HepG2 (cell line): ENCODE measurements at regions not wholly inside any gene's neighbourhood (a gene's known extent, or its start where the extent isn't known, plus 50 kb on each side); places are given as distances from the start of the nearest gene placed in this dataset.

ENCODE experiments used
- ATAC-seq: fragments of 200-7000 bp; cut with Tn5 transposase; 3 replicates; pipeline ENCODE4 v1.9.1; 2020; ENCODE audit warnings: mild to moderate bottlenecking, moderate library complexity
- BruUV-seq: library from RNA; stranded (reverse); fragments of 400-500 nt; replicated peaks from 2 replicates; lab custom pipeline; 2021; lab: Mats Ljungman, UMichigan
- CTCF ChIA-PET: fragments of 300-600 bp; formaldehyde crosslinking; extraction: SDS; loops from one replicate; lab custom pipeline; 2021; ENCODE audit warnings: low total read pairs, inconsistent platforms, low intra/inter-chr PET ratio; lab: Yijun Ruan, JAX
- POLR2A ChIA-PET: fragments of 350-600 bp; sonication (Branson Sonifier 250); formaldehyde crosslinking; loops from one replicate; lab custom pipeline; 2020; ENCODE audit warnings: antibody characterized with exemption, inconsistent platforms; lab: Yijun Ruan, JAX
- DNase-seq: peaks from one replicate; pipeline ENCODE4 v3.0.0-alpha.2; 2015; ENCODE audit warnings: low spot score
- FAIRE-seq: peaks from 3 replicates; lab custom pipeline; 2011; peaks lifted over from hg19 to GRCh38; lab: Jason Lieb, UNC
- H2AFZ ChIP-seq: one replicate; pipeline ENCODE4 v1.6.1; 2011; ENCODE audit warnings: low read length, inconsistent platforms
- H3K27ac ChIP-seq: fragments of 300-600 bp; 3 replicates; pipeline ENCODE4 v1.8.0; 2011; ENCODE audit warnings: mixed run types, mild to moderate bottlenecking, mixed read lengths, low read length, inconsistent platforms; ENCODE audit not compliant: insufficient read depth; ENCODE audit errors: extremely low read length
- H3K27me3 ChIP-seq, 2 experiments: fragments of 200-600 bp in 1 of 2; 2 replicates in 1 of 2; 3 replicates in 1 of 2; pipeline versions ENCODE4 v1.6.0 to v1.8.0; 2011; ENCODE audit warnings: low read length in 2 of 2, mild to moderate bottlenecking in 2 of 2, moderate library complexity in 2 of 2, inconsistent platforms in 1 of 2; ENCODE audit not compliant: insufficient read depth in 2 of 2, control insufficient read depth in 1 of 2
- H3K36me3 ChIP-seq, 2 experiments: fragments of 200-600 bp in 1 of 2; replicated peaks in 1 of 2; 2 replicates in 1 of 2; 3 replicates in 1 of 2; pipeline versions ENCODE4 v1.5.1 to v1.8.0; 2011; ENCODE audit warnings: low read length in 2 of 2, inconsistent platforms in 1 of 2; ENCODE audit not compliant: insufficient read depth in 2 of 2, control insufficient read depth in 1 of 2
- H3K4me1 ChIP-seq: 2 replicates; pipeline ENCODE4 v1.5.1; 2012; ENCODE audit warnings: low read length, inconsistent platforms; ENCODE audit not compliant: insufficient read depth
- H3K4me2 ChIP-seq: 2 replicates; pipeline ENCODE4 v1.6.0; 2011; ENCODE audit warnings: low read depth, low read length, inconsistent platforms
- H3K4me3 ChIP-seq, 3 experiments: fragments of 200-600 bp in 1 of 3; sonication (generic), shearing (Covaris generic) in 1 of 3; replicated peaks in 1 of 3; 2 replicates each; pipeline ENCODE4 v1.5.1; 2011 to 2016; ENCODE audit warnings: low read length in 3 of 3, inconsistent platforms in 2 of 3, low read depth in 2 of 3, mild to moderate bottlenecking in 2 of 3, control low read depth in 1 of 3, mixed read lengths in 1 of 3; ENCODE audit not compliant: insufficient read depth in 1 of 3
- H3K79me2 ChIP-seq: one replicate; pipeline ENCODE4 v1.6.1; 2011; ENCODE audit warnings: low read length, inconsistent platforms; ENCODE audit not compliant: insufficient read depth
- H3K9ac ChIP-seq: 2 replicates; pipeline ENCODE4 v1.6.0; 2011; ENCODE audit warnings: mild to moderate bottlenecking, low read depth, low read length, inconsistent platforms; ENCODE audit not compliant: insufficient read depth
- H3K9me3 ChIP-seq: 2 replicates; pipeline ENCODE4 v1.5.1; 2012; ENCODE audit warnings: mild to moderate bottlenecking, low read length
- H4K20me1 ChIP-seq: 2 replicates; pipeline ENCODE4 v1.6.0; 2011; ENCODE audit warnings: inconsistent platforms, mild to moderate bottlenecking, low read length, moderate library complexity; ENCODE audit not compliant: insufficient read depth
- HIC2 ChIP-seq: sonication (generic); formaldehyde crosslinking; IDR thresholded peaks from 2 replicates; pipeline ENCODE4 v1.9.0; 2022; ENCODE audit warnings: low read depth, missing genetic modification reagents
- SALL2 ChIP-seq: sonication (generic); formaldehyde crosslinking; IDR thresholded peaks from 2 replicates; pipeline ENCODE4 v1.8.1; 2023; ENCODE audit warnings: mild to moderate bottlenecking, missing genetic modification reagents, inconsistent platforms
- ZBTB2 ChIP-seq: sonication (generic); formaldehyde crosslinking; IDR thresholded peaks from 2 replicates; pipeline ENCODE4 v1.8.0; 2022; ENCODE audit warnings: low read depth, missing genetic modification reagents
- ZNF766 ChIP-seq: sonication (generic); formaldehyde crosslinking; IDR thresholded peaks from 2 replicates; pipeline ENCODE4 v1.5.0; 2020; ENCODE audit warnings: missing genetic modification reagents, borderline replicate concordance
- WGBS: methylation state at CpG from one replicate; pipeline ENCODE4 v1.1.6; 2017; ENCODE audit warnings: low lambda C conversion rate; 5-methylcytosine and 5-hydroxymethylcytosine counted together
- in situ Hi-C: cut with HindIII; loops from 2 replicates; pipeline ENCODE4 v1.10.0; 2017; ENCODE audit warnings: low pct_unique_long_range_greater_than_20kb; ENCODE audit not compliant: extremely low pct_ligation_motif_present
- intact Hi-C: fragments of 100-400 bp; cut with micrococcal nuclease; formaldehyde crosslinking; loops from one replicate; pipeline ENCODE4 v1.10.0; 2022; ENCODE audit not compliant: unreplicated experiment
- TF ChIP-seq, protein P1 (sequence below): sonication (generic); formaldehyde crosslinking; IDR thresholded peaks from 2 replicates; pipeline ENCODE4 v1.5.0; 2020; ENCODE audit warnings: missing genetic modification reagents

DNA sequence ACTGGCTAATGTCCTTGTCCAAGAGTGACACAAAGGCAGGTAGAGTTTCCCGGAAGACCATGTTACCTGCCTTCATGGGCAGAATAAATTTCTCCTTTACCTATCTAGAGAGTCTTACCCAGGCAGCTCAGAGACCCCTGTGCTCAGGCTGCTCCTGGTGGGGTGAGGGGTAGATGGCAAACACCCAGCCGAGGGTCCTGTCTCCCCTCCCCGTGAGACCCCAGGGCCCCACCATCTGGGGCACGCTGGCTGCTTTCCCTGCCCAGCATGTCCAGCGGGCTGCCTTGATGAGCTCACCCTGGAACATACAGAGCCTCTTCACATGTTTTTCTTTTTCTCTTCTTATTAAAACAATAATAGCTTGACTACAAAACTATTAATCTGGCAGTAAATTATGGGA, 116.5 kb downstream of the EDN3 start (continued):
- TF ChIP-seq, protein P1, sequence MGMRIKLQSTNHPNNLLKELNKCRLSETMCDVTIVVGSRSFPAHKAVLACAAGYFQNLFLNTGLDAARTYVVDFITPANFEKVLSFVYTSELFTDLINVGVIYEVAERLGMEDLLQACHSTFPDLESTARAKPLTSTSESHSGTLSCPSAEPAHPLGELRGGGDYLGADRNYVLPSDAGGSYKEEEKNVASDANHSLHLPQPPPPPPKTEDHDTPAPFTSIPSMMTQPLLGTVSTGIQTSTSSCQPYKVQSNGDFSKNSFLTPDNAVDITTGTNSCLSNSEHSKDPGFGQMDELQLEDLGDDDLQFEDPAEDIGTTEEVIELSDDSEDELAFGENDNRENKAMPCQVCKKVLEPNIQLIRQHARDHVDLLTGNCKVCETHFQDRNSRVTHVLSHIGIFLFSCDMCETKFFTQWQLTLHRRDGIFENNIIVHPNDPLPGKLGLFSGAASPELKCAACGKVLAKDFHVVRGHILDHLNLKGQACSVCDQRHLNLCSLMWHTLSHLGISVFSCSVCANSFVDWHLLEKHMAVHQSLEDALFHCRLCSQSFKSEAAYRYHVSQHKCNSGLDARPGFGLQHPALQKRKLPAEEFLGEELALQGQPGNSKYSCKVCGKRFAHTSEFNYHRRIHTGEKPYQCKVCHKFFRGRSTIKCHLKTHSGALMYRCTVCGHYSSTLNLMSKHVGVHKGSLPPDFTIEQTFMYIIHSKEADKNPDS = no peak
- TF ChIP-seq ZBTB2 (CRISPR knock-in tag) = no peak

DNA sequence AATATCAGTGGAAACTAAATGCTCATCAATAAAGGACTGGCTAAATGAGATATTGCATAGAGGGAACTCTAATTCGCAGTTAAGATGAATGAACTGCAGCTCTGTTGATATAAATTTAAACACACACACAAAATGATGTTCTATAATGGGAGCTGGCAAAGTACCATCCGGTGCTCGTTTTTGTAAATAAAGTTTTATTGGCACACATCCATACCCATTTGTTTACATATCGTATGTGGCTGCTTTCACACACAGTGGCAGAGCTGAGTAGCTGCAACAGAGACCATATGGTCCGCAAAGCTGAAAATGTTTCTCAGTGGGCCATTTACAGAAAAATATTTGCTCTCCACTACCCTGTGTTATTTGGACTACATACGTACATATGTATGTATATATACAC, 120.7 kb downstream of the EDN3 start:
- POLR2A ChIA-PET = no interaction called here
- BruUV-seq = no TSS peak
- Histone ChIP-seq H3K79me2 (no peaks in the 10 kb centered on the region), H3K4me1 (no peaks in the 10 kb centered on the region), H4K20me1 (no peaks in the 10 kb centered on the region; the same call in 1 of the 2 replicates), H3K27ac (no peak overlapping the region), H3K9me3 (no peaks in the 10 kb centered on the region), H3K9ac (no peak overlapping the region), H3K36me3 (no peaks in the 10 kb centered on the region), H3K27me3 (peaks cover 16 to 63% of the 10 kb centered on the region in 2 experiments; a peak in 4 of 5 replicates), H2AFZ (no peak overlapping the region), H3K4me3 (no peak overlapping the region), H3K4me2 (no peak overlapping the region)
- intact Hi-C loops = no loop called here
- no peak for TF ChIP-seq SALL2 (CRISPR knock-in tag)
- no peak for TF ChIP-seq ZNF766 (CRISPR knock-in tag)
- TF ChIP-seq HIC2 = no peak
- in situ Hi-C loops = no loop called here
- no peak for FAIRE-seq
- CTCF ChIA-PET = no interaction called here
- DNase-seq = no peak
- 23% methylated on average over 6 of the region's 6 CpGs for WGBS
- no peak for ATAC-seq
